Raji (cell line): ENCODE measurements at regions not wholly inside any gene's neighbourhood (a gene's known extent, or its start where the extent isn't known, plus 50 kb on each side); places are given as distances from the start of the nearest gene placed in this dataset.

Experiments
- POLR2A ChIP-seq: IDR thresholded peaks from 2 replicates; pipeline ENCODE4 v1.6.1; 2011; ENCODE audit warnings: low read depth, low read length, control low read depth; ENCODE audit not compliant: insufficient read depth

DNA sequence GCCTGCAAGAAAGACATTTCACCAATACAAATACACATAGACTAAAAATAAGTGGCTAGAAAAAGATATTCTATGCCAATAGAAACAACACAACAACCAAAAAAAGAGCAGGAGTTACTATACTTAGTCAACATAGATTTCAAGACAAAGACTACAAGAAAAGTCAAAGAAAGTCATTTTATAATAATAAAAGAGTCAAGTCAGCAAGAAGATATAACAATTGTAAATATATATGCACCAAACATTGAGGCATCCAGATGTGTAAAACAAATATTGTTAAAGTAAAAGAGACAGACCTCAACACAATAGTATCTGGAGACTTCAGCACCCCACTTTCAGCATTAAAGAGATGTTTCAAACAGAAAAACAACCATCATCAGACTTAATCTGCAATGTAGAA is 104.6 kb downstream of the AMY1C start:
- TF ChIP-seq POLR2A = no peak

GRCh38 chr1:103859721-103860120 is 110.0 kb downstream of the AMY1C start:
- no peak for TF ChIP-seq POLR2A

- TF ChIP-seq POLR2A = no peak
Observed at GRCh38 chr1:103898576-103899345, 149.1 kb downstream of the AMY1C start.

- TF ChIP-seq POLR2A = no peak
Observed at GRCh38 chr1:103900005-103900404, 150.3 kb downstream of the AMY1C start.

DNA sequence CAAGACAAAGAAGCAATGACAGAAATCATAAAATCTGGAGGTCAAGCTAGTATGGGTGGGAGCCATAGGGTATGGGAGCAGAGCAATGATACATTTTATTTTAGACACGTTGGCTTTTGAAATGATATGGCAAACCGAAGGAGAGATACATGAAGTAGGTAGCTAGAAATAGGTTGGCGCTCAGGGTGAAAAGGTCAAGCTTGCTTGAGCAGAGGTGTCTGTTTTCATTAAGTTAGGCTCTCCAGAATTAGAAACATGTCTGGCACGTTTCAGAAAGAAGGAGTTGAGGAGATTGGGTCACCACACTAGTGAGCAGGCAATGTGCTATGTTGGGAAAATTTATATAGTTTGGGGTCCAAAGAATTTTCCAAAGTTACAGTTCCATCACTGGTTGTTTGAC is 151.4 kb downstream of the AMY1C start:
- no peak for TF ChIP-seq POLR2A

DNA sequence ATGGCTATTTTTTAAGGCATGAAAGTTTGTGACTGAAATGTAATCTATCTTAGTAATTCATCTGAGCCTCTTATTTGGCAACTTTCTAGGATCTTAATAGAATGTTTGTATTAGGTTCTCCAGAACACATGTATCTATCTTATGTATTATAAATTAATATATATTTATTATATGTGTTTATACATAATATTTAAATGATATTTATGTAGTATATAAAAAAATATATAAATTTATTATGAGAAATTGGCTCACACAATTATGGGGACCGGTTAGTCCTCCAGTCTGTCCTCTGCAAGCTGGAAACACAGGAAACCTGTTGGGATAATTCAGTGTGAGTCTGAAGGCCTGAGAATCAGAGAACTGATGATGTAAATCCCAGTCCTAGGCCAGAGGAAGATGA is 155.7 kb downstream of the AMY1C start:
- no peak for TF ChIP-seq POLR2A

DNA sequence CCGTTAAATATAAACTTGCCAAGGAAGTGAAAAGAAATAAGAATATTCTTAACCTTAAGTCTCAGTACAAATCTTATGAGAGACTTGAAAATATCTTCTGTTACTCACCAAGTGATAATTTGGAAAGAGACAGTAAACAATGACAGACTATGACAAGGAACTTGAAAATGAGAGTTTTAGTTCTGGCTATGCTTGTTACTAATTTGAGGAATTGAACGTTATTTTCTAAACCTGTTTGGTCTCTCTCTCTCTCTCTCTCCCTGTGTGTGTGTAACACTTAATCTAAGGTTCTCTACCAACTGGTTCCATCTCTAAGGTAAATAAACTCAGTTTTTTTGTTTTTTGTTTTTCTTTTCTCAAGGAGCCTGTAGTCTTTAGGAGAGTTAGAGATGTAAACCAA is 161.8 kb downstream of the AMY1C start:
- TF ChIP-seq POLR2A = no peak

DNA sequence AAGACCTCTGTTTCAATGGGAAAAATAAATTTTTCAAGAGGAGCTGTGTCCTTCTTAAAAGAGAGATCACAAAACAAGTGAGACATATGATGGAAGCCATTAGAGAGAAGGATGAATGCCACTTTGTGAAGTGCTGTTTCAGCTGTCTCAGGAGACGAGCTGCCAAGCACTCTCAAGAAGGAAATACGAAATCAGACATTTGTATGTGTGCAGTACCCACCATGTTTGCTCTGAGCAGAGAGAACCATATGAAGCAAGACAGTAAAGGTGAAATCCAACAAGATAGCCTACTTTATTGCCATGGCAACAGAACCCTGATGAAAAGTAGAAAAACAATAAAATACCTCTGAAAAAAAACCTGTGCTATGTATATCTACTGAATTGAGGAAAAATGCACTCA is 168.1 kb downstream of the AMY1C start:
- TF ChIP-seq POLR2A = no peak

DNA sequence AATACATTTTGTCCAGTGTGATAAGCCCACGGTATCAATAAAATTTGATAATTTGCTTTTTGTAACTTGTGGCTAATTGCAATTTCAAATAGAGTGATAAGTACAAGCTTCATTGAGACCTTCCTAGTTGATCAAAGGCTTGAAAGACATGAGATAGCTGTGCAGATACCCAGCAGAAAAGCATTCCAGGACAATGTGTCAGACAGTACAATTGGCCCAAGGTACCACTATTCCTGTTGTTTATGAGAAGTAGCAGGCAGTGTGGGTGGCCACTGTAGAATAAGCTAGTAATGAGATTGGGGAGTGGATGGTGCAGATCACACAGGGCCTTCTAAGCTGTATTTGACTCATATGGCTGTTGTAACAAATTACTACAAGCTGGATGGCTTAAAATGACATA is 182.2 kb downstream of the AMY1C start:
- no peak for TF ChIP-seq POLR2A

DNA sequence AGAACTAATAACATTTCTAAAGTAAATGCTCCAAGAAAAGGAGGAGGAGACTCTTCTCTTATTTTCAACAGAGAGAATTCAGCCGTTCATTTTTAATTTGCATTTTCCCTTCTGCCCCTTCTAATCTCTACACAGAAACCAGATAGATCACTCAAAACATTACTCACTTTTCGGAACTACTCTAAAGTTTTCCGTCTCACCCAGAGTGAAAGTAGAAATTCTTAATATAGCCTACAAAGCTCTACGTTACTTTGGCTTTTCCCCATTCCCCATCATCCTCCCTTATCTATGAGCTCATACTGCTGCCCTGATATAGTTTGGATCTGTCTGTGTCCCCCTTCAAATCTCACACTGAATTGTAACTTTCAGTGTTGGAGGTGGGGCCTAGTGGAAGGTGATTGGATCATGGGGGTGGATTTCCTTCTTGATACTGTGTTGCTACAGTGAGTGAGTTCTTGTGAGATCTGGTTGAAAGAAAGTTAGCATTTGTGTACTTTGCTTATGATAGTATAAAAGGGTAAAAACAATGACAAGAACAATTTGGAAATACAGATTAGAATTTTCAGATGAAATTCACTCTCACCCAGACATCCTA is 188.2 kb downstream of the AMY1C start:
- no peak for TF ChIP-seq POLR2A

DNA sequence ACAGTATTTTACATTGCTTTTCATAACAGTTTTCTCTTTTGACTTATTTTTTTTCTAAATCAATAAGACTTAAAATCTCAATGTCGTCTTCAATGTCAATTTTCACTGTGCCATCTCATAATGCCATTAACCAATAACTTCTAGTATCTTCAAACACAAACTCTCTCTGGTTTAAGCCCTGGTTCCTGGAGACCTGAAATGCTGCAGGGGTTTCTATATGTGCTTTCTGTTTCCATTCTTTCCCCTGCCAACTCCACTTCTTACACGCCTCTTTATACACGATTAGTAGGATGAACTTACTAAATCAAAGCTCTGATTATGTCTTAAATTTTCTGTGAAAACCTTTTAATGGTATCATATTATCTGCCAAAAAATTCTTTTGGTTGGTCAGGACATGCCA is 191.4 kb downstream of the AMY1C start:
- TF ChIP-seq POLR2A = no peak

DNA sequence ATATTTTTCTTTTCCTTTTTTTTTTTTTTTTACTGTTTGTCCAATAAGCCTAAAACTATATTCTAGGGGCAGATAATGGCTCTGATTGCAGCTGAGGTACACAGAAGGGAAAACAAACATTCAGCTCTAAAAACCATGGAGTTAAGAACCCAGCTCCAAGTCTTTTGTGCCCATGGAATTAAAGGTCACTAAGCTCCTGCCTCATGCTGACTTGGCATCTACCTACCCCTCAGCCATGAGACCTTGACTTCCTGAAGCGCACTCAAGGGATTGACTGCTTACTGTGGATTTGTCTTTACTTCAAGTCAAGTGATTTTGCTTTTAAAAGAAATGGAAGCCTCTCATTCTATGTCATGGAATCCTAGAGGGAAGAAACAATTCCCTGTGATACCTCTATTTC is 192.3 kb downstream of the AMY1C start:
- no peak for TF ChIP-seq POLR2A

DNA sequence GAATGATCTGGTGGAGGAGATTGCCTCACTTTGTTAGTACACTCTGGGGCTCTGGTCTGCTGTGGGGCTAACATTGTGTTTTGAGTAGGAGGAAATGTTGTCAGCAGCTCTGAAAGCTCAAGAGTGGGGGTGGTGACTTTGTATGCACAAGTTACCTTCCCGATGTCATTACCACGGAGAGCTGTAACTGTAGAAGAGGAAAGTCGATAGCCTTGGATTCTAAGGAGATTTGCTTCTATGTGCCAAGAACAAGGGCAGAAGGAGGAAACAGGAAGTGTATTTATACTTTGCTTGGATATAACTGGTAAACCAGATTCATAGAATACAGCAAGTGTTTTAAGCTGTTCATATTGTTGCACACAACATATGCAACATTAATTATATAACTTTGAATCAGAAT is 196.1 kb downstream of the AMY1C start:
- TF ChIP-seq POLR2A = no peak

DNA sequence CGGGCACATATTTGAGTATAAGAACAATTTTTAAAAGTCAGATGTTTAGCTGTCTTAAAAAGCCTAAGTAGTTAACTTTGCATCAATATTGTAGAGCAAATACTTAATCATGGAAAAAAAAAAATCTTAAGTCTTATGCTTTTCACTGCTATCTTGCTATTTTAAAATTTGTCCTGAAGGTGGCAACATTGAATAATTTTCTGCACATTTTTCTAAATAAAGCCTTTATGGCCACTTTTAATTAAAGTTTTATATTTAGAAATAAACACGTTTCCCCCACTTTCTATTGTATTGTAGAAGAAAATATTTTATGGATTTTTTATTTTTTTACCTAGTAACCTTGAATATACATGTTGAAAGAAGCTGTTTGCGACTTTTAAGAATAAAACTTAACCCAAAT is 198.8 kb downstream of the AMY1C start:
- TF ChIP-seq POLR2A = no peak

- no peak for TF ChIP-seq POLR2A
Observed at GRCh38 chr1:103949779-103950178, 200.1 kb downstream of the AMY1C start.

DNA sequence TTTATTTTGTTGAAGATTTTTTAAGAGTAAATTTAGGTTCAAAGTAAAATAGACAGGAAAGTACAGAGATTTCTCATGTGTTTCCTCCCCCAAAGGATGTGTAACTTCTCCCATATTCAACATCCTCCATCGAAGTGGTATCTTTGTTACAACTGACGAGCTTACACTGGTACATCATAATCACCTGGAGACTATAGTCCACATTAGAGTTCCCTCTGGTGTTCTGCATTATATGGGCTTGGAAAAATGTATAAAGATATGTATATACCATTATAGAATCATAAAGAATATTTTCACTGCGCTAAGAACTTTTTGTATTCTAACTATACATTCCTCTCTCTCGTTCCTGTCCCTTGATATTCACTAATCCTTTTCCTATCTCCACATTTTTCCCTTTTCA is 203.7 kb downstream of the AMY1C start:
- no peak for TF ChIP-seq POLR2A

- no peak for TF ChIP-seq POLR2A
Observed at GRCh38 chr1:103958699-103959098, 209.0 kb downstream of the AMY1C start.
